Activated naive CD8-positive, alpha-beta T cell treated with anti-CD3 and anti-CD28 coated beads, Interleukin-2, amount 10 ng/mL, durations not matched to agents 7 days and 5 days (primary cell): ENCODE measurements at regions not wholly inside any gene's neighbourhood (a gene's known extent, or its start where the extent isn't known, plus 50 kb on each side); places are given as distances from the start of the nearest gene placed in this dataset.

Source experiments
- ATAC-seq: fragments of 150-1000 bp; cut with Tn5 transposase; one replicate; pipeline ENCODE4 v1.10.0; 2021; ENCODE audit warnings: low read depth, moderate library complexity
- POLR2A ChIA-PET: fragments of 350-600 bp; sonication (Branson Sonifier 250); formaldehyde crosslinking; loops from one replicate; lab custom pipeline; 2021; ENCODE audit warnings: antibody characterized with exemption; lab: Charles Lee
- DNase-seq: peaks from one replicate; pipeline ENCODE4 v3.0.0; 2021
- H3K27ac Mint-ChIP-seq: one replicate; pipeline ENCODE4 v1.8.0; 2022; ENCODE audit warnings: mild to moderate bottlenecking, mixed read lengths
- H3K27me3 Mint-ChIP-seq: one replicate; pipeline ENCODE4 v1.8.0; 2022; ENCODE audit warnings: mild to moderate bottlenecking, moderate library complexity, mixed read lengths
- H3K36me3 Mint-ChIP-seq: one replicate; pipeline ENCODE4 v1.8.0; 2021; ENCODE audit warnings: mild to moderate bottlenecking, mixed read lengths
- H3K4me1 Mint-ChIP-seq: one replicate; pipeline ENCODE4 v1.8.0; 2021; ENCODE audit warnings: mixed read lengths
- H3K4me3 Mint-ChIP-seq: one replicate; pipeline ENCODE4 v1.8.0; 2022; ENCODE audit warnings: mild to moderate bottlenecking, moderate library complexity, mixed read lengths
- H3K9me3 Mint-ChIP-seq: one replicate; pipeline ENCODE4 v1.8.0; 2021; ENCODE audit warnings: mixed read lengths

GRCh38 chr10:133035952-133036351 lies 51.8 kb upstream of the ADGRA1 start:
- Mint-ChIP-seq H3K4me1 (no peaks in the 10 kb centered on the region), H3K36me3 (no peaks in the 10 kb centered on the region), H3K27me3 (no peaks in the 10 kb centered on the region), H3K4me3 (no peak overlapping the region), H3K9me3 (no peaks in the 10 kb centered on the region), H3K27ac (no peak overlapping the region)
- no peak for DNase-seq
- ATAC-seq: no peak
- POLR2A ChIA-PET: no interaction called here

- no peak for DNase-seq
- Mint-ChIP-seq H3K36me3 (no peaks in the 10 kb centered on the region), H3K9me3 (no peaks in the 10 kb centered on the region), H3K4me3 (no peak overlapping the region), H3K4me1 (no peaks in the 10 kb centered on the region), H3K27me3 (no peaks in the 10 kb centered on the region), H3K27ac (no peak overlapping the region)
- no peak for ATAC-seq
- POLR2A ChIA-PET: no interaction called here
Observed at GRCh38 chr10:133034762-133035161, 53.0 kb upstream of the ADGRA1 start.

- no peaks in the 10 kb centered on the region for H3K4me1 Mint-ChIP-seq
- no peaks in the 10 kb centered on the region for H3K36me3 Mint-ChIP-seq
- ATAC-seq (no peak), DNase-seq (no peak)
- no peak overlapping the region for H3K4me3 Mint-ChIP-seq
- H3K27me3 Mint-ChIP-seq: no peaks in the 10 kb centered on the region
- no peak overlapping the region for H3K27ac Mint-ChIP-seq
- no peaks in the 10 kb centered on the region for H3K9me3 Mint-ChIP-seq
- POLR2A ChIA-PET: no interaction called here
Observed at GRCh38 chr10:133034092-133034491, 53.6 kb upstream of the ADGRA1 start.

GRCh38 chr10:133033742-133034048 lies 54.0 kb upstream of the ADGRA1 start:
- Mint-ChIP-seq H3K4me3 (no peak overlapping the region), H3K4me1 (no peaks in the 10 kb centered on the region), H3K9me3 (no peaks in the 10 kb centered on the region), H3K27me3 (no peaks in the 10 kb centered on the region), H3K27ac (no peak overlapping the region), H3K36me3 (no peaks in the 10 kb centered on the region)
- POLR2A ChIA-PET: no interaction called here
- DNase-seq (no peak), ATAC-seq (no peak)

GRCh38 chr10:133032976-133033741 lies 54.6 kb upstream of the ADGRA1 start:
- Mint-ChIP-seq H3K9me3 (no peaks in the 10 kb centered on the region), H3K27me3 (no peaks in the 10 kb centered on the region), H3K4me1 (no peaks in the 10 kb centered on the region), H3K4me3 (no peak overlapping the region), H3K36me3 (no peaks in the 10 kb centered on the region), H3K27ac (no peak overlapping the region)
- ATAC-seq: no peak
- DNase-seq: no peak
- POLR2A ChIA-PET: no interaction called here

GRCh38 chr10:133032231-133032630 lies 55.5 kb upstream of the ADGRA1 start:
- ATAC-seq (no peak), DNase-seq (no peak)
- POLR2A ChIA-PET: no interaction called here
- H3K27me3 Mint-ChIP-seq: no peaks in the 10 kb centered on the region
- no peaks in the 10 kb centered on the region for H3K9me3 Mint-ChIP-seq
- H3K36me3 Mint-ChIP-seq: no peaks in the 10 kb centered on the region
- no peaks in the 10 kb centered on the region for H3K4me1 Mint-ChIP-seq
- no peak overlapping the region for H3K4me3 Mint-ChIP-seq
- H3K27ac Mint-ChIP-seq: no peak overlapping the region

GRCh38 chr10:133031541-133032125 lies 56.1 kb upstream of the ADGRA1 start:
- Mint-ChIP-seq H3K4me1 (no peaks in the 10 kb centered on the region), H3K9me3 (no peaks in the 10 kb centered on the region), H3K27ac (no peak overlapping the region), H3K27me3 (no peaks in the 10 kb centered on the region), H3K36me3 (no peaks in the 10 kb centered on the region), H3K4me3 (no peak overlapping the region)
- ATAC-seq: no peak
- POLR2A ChIA-PET: no interaction called here
- DNase-seq: no peak

- no peaks in the 10 kb centered on the region for H3K9me3 Mint-ChIP-seq
- DNase-seq (no peak), ATAC-seq (no peak)
- H3K27ac Mint-ChIP-seq: no peak overlapping the region
- H3K4me1 Mint-ChIP-seq: no peaks in the 10 kb centered on the region
- no peak overlapping the region for H3K4me3 Mint-ChIP-seq
- H3K36me3 Mint-ChIP-seq: no peaks in the 10 kb centered on the region
- POLR2A ChIA-PET: no interaction called here
- H3K27me3 Mint-ChIP-seq: no peaks in the 10 kb centered on the region
Observed at GRCh38 chr10:133030781-133031180, 56.9 kb upstream of the ADGRA1 start.

GRCh38 chr10:133030126-133030525 lies 57.6 kb upstream of the ADGRA1 start:
- Mint-ChIP-seq H3K27ac (no peak overlapping the region), H3K4me1 (no peaks in the 10 kb centered on the region), H3K9me3 (no peaks in the 10 kb centered on the region), H3K27me3 (no peaks in the 10 kb centered on the region), H3K36me3 (no peaks in the 10 kb centered on the region), H3K4me3 (no peak overlapping the region)
- DNase-seq (no peak), ATAC-seq (no peak)
- POLR2A ChIA-PET: no interaction called here

GRCh38 chr10:133028956-133029355 lies 58.8 kb upstream of the ADGRA1 start:
- Mint-ChIP-seq H3K4me1 (no peaks in the 10 kb centered on the region), H3K27ac (no peak overlapping the region), H3K9me3 (no peaks in the 10 kb centered on the region), H3K36me3 (no peaks in the 10 kb centered on the region), H3K27me3 (no peaks in the 10 kb centered on the region), H3K4me3 (no peak overlapping the region)
- POLR2A ChIA-PET: no interaction called here
- no peak for DNase-seq
- ATAC-seq: no peak

- H3K27ac Mint-ChIP-seq: no peak overlapping the region
- H3K9me3 Mint-ChIP-seq: no peaks in the 10 kb centered on the region
- DNase-seq (no peak), ATAC-seq (no peak)
- no peaks in the 10 kb centered on the region for H3K36me3 Mint-ChIP-seq
- H3K4me1 Mint-ChIP-seq: no peaks in the 10 kb centered on the region
- POLR2A ChIA-PET: no interaction called here
- no peaks in the 10 kb centered on the region for H3K27me3 Mint-ChIP-seq
- H3K4me3 Mint-ChIP-seq: no peak overlapping the region
Observed at GRCh38 chr10:133028158-133028557, 59.6 kb upstream of the ADGRA1 start.

GRCh38 chr10:133027482-133027881 lies 60.2 kb upstream of the ADGRA1 start:
- no peaks in the 10 kb centered on the region for H3K36me3 Mint-ChIP-seq
- H3K27me3 Mint-ChIP-seq: peaks cover 2% of the 10 kb centered on the region
- H3K27ac Mint-ChIP-seq: no peak overlapping the region
- no peak overlapping the region for H3K4me3 Mint-ChIP-seq
- DNase-seq (no peak), ATAC-seq (no peak)
- H3K4me1 Mint-ChIP-seq: peaks cover 1% of the 10 kb centered on the region
- no peaks in the 10 kb centered on the region for H3K9me3 Mint-ChIP-seq
- POLR2A ChIA-PET: no interaction called here

- H3K27me3 Mint-ChIP-seq: peaks cover 2% of the 10 kb centered on the region
- H3K9me3 Mint-ChIP-seq: no peaks in the 10 kb centered on the region
- ATAC-seq: no peak
- peaks cover 1% of the 10 kb centered on the region for H3K4me1 Mint-ChIP-seq
- H3K4me3 Mint-ChIP-seq: no peak overlapping the region
- no peak for DNase-seq
- no peaks in the 10 kb centered on the region for H3K36me3 Mint-ChIP-seq
- no peak overlapping the region for H3K27ac Mint-ChIP-seq
- POLR2A ChIA-PET: no interaction called here
Observed at GRCh38 chr10:133026726-133027395, 60.9 kb upstream of the ADGRA1 start.

- peaks cover 2% of the 10 kb centered on the region for H3K27me3 Mint-ChIP-seq
- H3K36me3 Mint-ChIP-seq: no peaks in the 10 kb centered on the region
- no peak overlapping the region for H3K27ac Mint-ChIP-seq
- H3K9me3 Mint-ChIP-seq: no peaks in the 10 kb centered on the region
- POLR2A ChIA-PET: no interaction called here
- H3K4me3 Mint-ChIP-seq: no peak overlapping the region
- ATAC-seq: no peak
- peaks cover 1% of the 10 kb centered on the region for H3K4me1 Mint-ChIP-seq
- DNase-seq: no peak
Observed at GRCh38 chr10:133026171-133026570, 61.6 kb upstream of the ADGRA1 start.
